22Rv1 (cell line): ENCODE measurements at regions not wholly inside any gene's neighbourhood (a gene's known extent, or its start where the extent isn't known, plus 50 kb on each side); places are given as distances from the start of the nearest gene placed in this dataset.

Experiments used
- ZFX ChIP-seq: fragments of 450-650 bp; IDR thresholded peaks from 2 replicates; pipeline ENCODE4 v1.6.1; 2017; ENCODE audit warnings: antibody characterized with exemption, borderline replicate concordance
- TF ChIP-seq, protein P1 (sequence below): fragments of 450-650 bp; IDR thresholded peaks from 2 replicates; pipeline ENCODE4 v1.5.1; 2017; ENCODE audit warnings: mild to moderate bottlenecking

DNA sequence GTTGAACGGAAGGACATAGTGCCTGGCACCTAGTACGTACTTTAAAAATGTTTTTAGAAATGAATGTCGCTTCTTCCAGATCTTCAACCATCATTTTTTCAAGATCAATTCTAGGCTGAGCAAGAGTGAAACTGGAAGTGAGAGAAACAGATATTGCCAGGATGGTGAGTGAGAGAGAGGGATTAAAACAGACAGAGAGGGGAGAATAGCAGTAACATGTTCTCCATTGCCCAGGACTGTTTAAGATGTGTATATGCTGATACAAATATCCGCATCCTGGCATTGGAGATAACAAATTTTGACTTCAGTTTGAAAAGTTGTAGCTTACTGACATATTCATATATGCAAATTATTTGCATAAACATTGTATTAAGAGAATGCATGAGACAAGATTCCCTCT is 1156.1 kb downstream of the TBL1XR1 start:
- TF ChIP-seq ZFX: no peak
- TF ChIP-seq, protein P1, sequence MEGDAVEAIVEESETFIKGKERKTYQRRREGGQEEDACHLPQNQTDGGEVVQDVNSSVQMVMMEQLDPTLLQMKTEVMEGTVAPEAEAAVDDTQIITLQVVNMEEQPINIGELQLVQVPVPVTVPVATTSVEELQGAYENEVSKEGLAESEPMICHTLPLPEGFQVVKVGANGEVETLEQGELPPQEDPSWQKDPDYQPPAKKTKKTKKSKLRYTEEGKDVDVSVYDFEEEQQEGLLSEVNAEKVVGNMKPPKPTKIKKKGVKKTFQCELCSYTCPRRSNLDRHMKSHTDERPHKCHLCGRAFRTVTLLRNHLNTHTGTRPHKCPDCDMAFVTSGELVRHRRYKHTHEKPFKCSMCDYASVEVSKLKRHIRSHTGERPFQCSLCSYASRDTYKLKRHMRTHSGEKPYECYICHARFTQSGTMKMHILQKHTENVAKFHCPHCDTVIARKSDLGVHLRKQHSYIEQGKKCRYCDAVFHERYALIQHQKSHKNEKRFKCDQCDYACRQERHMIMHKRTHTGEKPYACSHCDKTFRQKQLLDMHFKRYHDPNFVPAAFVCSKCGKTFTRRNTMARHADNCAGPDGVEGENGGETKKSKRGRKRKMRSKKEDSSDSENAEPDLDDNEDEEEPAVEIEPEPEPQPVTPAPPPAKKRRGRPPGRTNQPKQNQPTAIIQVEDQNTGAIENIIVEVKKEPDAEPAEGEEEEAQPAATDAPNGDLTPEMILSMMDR: no peak
